ENCODE measurements at regions not wholly inside any gene's neighbourhood (a gene's known extent, or its start where the extent isn't known, plus 50 kb on each side); places are given as distances from the start of the nearest gene placed in this dataset.

- TF ChIP-seq POLR2A (IDR thresholded peaks at IDR 0.05; ENCODE audit: low read length) (no peak), GATA1 (IDR thresholded peaks at IDR 0.05; ENCODE audit: low read depth, low read length) (no peak)
Measured at GRCh38 chr5:12147513-12147912, 243.3 kb upstream of the CTNND2 start.
